NCI-H82 treated with DMSO at 0.1 percent for 48 hours (cell line): ENCODE measurements at regions not wholly inside any gene's neighbourhood (a gene's known extent, or its start where the extent isn't known, plus 50 kb on each side); places are given as distances from the start of the nearest gene placed in this dataset.

Experiments used
- DNase-seq: peaks from one replicate; lab custom pipeline; 2025; ENCODE audit not compliant: unreplicated experiment; lab: John Stamatoyannopoulos, UW

DNA sequence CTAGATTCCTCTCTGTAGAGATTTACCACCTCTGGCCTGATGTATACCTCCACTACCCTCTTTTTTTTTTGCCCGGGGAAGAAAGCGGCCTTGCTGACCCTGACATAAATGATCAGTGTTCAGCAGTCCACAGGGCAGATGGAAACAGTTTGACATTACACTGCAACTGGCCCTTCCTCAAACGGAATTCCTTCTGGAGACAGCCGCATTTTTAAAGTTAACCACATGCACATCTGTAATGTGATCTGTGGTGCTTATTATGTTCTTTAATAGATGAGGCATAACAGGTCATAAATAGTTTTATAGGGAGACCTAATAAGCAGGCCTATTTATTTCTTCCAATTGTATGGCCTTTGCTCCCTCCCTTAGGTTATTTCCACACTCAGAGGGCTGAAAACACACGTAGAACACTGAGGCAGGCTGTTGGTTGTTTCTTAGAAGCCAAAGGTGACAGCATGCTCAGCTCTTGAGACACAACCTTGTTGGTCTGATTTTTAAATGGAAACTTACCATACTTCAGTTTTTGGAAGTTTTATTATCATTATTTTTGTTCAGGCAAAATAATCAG, 84.0 kb upstream of the APC start:
- no peak for DNase-seq

GRCh38 chr5:112655513-112655912, 82.2 kb upstream of the APC start:
- no peak for DNase-seq

- no peak for DNase-seq
These were observed 81.2 kb upstream of the APC start for GRCh38 chr5:112656451-112656850.

GRCh38 chr5:112657804-112658203, 79.9 kb upstream of the APC start:
- no peak for DNase-seq

GRCh38 chr5:112660359-112660758, 77.3 kb upstream of the APC start:
- no peak for DNase-seq

GRCh38 chr5:112663146-112663545, 74.5 kb upstream of the APC start:
- DNase-seq = no peak

DNA sequence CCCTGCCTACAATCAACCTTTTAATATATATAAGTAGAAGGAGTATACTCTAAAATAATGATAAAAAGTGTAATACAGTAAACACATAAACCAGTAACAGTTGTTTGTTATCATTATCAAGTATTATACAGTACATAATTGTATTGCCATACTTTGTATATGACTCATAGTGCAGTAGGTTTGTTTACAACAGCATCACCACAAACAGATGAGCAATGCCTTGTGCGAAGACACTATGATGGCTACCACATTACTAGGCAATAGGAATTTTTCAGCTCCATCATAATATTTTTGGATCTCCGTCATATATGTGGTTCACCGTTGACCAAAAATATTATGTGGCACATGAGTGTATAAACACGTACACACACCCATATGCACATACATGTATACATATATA, 69.7 kb upstream of the APC start:
- DNase-seq = no peak

GRCh38 chr5:112668911-112669310, 68.8 kb upstream of the APC start:
- DNase-seq = no peak

- DNase-seq = no peak
These were observed 68.2 kb upstream of the APC start for GRCh38 chr5:112669328-112669963.

- DNase-seq = no peak
These were observed 66.0 kb upstream of the APC start for GRCh38 chr5:112671687-112672086.

DNA sequence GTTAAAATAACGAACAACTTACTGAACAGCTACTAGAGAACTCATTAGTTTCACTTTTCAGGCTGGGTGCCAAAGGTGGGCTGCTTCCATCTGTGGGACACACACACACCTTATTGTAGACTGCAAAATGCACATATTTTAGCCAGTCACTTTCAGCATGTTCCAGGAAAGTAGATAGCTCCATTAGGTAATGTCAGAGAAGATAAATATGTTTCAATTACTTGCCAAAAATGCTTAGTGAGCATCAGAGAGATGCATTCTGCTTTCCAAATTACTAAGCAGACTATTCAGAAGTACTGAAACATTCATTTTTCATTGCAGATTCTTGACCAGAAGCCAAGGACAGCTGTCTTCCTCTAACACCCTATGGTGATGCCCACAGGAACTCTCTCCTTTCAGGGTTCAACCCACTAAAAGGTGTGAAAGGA, 56.2 kb upstream of the APC start:
- DNase-seq = no peak

- DNase-seq = no peak
These were observed 55.0 kb upstream of the APC start for GRCh38 chr5:112682621-112683061.

- no peak for DNase-seq
These were observed 53.6 kb upstream of the APC start for GRCh38 chr5:112684121-112684520.

DNA sequence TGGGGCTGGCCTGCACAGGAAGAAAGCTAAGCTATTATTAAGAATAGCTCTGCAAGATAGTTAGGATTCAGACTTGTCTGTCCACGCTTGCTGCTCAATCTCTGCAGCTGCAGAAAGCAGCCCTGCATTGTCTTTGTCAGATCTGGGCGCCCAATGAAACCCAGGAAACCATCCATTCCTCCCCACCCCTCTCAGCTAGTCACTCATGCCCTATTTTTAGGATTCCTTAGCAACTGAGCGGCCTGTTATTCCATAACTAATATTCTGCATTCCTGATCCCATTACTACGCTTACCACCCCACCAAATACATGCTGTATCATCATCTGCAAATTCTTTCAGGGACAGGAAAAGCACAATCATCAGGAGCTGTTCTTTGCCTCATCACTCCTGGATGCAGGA, 52.9 kb upstream of the APC start:
- no peak for DNase-seq

- DNase-seq = no peak
These were observed 52.3 kb upstream of the APC start for GRCh38 chr5:112685386-112685785.

DNA sequence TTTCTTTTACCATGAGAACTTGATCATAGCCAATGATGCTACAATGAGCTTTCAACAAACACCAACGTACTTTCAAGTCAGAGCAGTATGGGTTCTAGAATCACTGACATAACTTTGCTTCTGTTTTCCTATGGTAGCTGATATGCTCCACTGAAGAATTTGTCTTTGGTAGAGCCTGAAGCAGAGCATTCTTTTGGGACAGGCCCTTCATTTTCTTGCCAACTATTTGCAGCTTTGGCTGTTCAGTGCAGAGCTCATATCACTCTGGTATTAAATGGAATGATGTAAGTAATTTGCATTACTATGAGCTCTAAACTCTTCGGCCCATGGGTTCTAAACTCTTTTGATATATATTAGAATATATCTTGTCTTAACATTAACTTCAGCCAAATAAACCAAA, 51.8 kb upstream of the APC start:
- DNase-seq = no peak

- no peak for DNase-seq
These were observed 51.0 kb upstream of the APC start for GRCh38 chr5:112686675-112687074.

DNA sequence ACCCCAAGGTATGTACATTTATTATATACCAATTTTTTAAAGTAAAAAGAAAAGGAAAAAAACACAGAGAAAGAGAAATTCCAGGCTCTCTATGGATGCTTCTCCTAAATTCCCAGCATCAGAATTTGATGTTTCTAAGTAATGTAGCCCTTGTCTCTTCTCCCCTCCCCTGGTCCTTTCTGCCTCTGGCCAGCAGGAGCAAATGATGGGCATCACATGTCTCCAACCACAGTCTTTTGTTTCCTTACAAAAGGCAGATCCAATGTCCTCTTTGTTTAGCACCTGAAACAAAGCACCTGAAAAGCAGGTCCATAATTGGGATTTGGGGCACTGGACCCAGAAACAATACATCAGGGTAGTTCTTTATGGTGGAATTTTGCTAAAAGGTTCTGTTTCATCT, 50.4 kb upstream of the APC start:
- DNase-seq = no peak
